A673 (cell line): ENCODE measurements at regions not wholly inside any gene's neighbourhood (a gene's known extent, or its start where the extent isn't known, plus 50 kb on each side); places are given as distances from the start of the nearest gene placed in this dataset.

Experiments used
- EZH2 ChIP-seq: fragments of 200-600 bp; sonication (generic); IDR thresholded peaks from 2 replicates; pipeline ENCODE4 v1.6.1; 2017; ENCODE audit warnings: borderline replicate concordance, low read depth, mild to moderate bottlenecking, mixed read lengths, antibody characterized with exemption, low read length; ENCODE audit not compliant: poor library complexity, severe bottlenecking
- TF ChIP-seq, protein P1 (sequence below): fragments of 300-800, 200-600 bp; sonication (generic); conservative IDR thresholded peaks from 2 replicates; pipeline ENCODE4 v1.5.1; 2017; ENCODE audit warnings: low read depth, mild to moderate bottlenecking, antibody characterized with exemption, low read length, moderate library complexity, mixed read lengths

DNA sequence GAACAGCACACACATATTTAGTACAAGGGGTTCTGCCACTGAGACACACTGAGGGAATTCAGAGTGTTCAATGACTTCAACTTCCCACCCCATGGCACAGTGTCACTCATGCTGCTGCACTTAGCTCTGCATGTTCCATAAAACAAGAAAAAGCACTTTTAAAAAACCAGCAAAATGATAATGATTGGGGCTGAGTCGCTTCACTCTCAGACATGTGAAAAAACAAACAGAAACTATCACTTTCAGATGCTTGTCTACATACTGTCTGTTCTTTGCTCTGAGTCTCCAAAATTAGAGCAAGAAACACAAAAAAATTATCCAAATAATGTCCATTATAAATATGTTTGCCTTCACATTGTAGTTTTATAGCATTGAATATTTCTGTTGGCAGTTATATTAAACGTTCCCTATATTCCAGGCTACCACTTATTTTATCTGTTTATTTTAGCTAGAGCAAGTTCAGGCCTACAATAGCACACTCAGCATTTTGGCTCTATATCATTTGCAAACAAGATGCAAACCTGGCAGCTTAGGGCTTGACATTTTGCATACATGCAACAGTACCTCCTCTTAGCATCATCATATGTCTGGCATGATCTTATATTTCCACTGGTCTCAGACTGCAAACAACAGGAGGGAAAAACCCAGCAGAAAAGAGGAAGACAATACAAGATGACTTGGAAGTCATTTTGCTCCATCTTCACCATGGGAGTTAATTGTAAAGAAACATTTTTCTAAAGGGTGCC, 398.8 kb downstream of the HACE1 start:
- TF ChIP-seq EZH2 = no peak
- TF ChIP-seq, protein P1, sequence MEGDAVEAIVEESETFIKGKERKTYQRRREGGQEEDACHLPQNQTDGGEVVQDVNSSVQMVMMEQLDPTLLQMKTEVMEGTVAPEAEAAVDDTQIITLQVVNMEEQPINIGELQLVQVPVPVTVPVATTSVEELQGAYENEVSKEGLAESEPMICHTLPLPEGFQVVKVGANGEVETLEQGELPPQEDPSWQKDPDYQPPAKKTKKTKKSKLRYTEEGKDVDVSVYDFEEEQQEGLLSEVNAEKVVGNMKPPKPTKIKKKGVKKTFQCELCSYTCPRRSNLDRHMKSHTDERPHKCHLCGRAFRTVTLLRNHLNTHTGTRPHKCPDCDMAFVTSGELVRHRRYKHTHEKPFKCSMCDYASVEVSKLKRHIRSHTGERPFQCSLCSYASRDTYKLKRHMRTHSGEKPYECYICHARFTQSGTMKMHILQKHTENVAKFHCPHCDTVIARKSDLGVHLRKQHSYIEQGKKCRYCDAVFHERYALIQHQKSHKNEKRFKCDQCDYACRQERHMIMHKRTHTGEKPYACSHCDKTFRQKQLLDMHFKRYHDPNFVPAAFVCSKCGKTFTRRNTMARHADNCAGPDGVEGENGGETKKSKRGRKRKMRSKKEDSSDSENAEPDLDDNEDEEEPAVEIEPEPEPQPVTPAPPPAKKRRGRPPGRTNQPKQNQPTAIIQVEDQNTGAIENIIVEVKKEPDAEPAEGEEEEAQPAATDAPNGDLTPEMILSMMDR = no peak
